GM12891 (cell line): ENCODE measurements at regions not wholly inside any gene's neighbourhood (a gene's known extent, or its start where the extent isn't known, plus 50 kb on each side); places are given as distances from the start of the nearest gene placed in this dataset.

Source experiments
- PAX5 ChIP-seq: IDR thresholded peaks from 2 replicates; pipeline ENCODE4 v1.6.1; 2011; ENCODE audit warnings: low read length, moderate library complexity, mild to moderate bottlenecking; ENCODE audit not compliant: insufficient read depth, severe bottlenecking
- POLR2A ChIP-seq: IDR thresholded peaks from 2 replicates; pipeline ENCODE4 v1.6.1; 2011; ENCODE audit warnings: low read depth, low read length, control low read depth
- POLR2AphosphoS5 ChIP-seq: IDR thresholded peaks from 2 replicates; pipeline ENCODE4 v1.6.1; 2011; ENCODE audit warnings: low read depth, low read length, control low read depth
- POU2F2 ChIP-seq: IDR thresholded peaks from 2 replicates; pipeline ENCODE4 v1.6.1; 2011; ENCODE audit warnings: low read depth, mild to moderate bottlenecking, control low read depth, low read length, moderate library complexity
- SPI1 ChIP-seq: IDR thresholded peaks from 2 replicates; pipeline ENCODE4 v1.6.1; 2011; ENCODE audit warnings: low read depth, low read length, control low read depth
- TAF1 ChIP-seq: IDR thresholded peaks from 2 replicates; pipeline ENCODE4 v1.6.1; 2011; ENCODE audit warnings: low read depth, low read length, control low read depth

DNA sequence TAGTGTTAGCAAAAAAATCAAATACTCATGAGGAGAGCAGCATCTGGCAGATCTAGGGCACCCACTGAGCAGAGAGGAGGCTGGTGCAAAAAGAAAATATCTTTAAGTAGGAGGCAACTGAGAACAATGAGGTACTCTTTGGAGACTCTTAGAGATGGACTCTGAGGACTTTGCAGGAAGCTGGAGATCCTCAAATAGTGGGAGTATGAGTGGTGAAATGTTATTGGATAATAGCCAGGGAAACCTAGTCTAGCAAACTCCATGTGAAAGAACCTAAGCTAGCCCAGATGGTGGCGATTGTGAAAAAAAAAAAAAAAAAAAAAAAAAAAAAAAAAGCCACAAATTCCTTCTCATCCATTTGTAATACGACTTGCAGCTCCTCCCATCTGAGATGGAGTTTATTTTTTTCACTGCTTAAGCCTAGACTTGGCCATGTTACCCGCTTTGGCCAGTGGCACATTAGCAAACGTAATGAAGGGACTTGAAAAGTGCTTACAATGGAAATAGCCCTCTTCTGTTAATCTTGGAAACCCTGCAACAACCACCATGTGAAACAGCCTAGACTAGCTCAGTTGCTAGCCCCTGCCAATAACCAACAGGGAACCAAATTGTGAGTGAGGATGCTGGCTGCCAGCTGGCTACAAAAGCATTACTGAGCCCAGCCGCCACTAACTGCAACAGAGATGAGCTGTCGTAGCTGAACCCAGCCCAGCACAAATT is 476.2 kb downstream of the KLF12 start:
- TF ChIP-seq POLR2A (no peak), POLR2AphosphoS5 (no peak), SPI1 (no peak), TAF1 (no peak), POU2F2 (no peak), PAX5 (no peak)
